ENCODE measurements at regions not wholly inside any gene's neighbourhood (a gene's known extent, or its start where the extent isn't known, plus 50 kb on each side); places are given as distances from the start of the nearest gene placed in this dataset.

DNA sequence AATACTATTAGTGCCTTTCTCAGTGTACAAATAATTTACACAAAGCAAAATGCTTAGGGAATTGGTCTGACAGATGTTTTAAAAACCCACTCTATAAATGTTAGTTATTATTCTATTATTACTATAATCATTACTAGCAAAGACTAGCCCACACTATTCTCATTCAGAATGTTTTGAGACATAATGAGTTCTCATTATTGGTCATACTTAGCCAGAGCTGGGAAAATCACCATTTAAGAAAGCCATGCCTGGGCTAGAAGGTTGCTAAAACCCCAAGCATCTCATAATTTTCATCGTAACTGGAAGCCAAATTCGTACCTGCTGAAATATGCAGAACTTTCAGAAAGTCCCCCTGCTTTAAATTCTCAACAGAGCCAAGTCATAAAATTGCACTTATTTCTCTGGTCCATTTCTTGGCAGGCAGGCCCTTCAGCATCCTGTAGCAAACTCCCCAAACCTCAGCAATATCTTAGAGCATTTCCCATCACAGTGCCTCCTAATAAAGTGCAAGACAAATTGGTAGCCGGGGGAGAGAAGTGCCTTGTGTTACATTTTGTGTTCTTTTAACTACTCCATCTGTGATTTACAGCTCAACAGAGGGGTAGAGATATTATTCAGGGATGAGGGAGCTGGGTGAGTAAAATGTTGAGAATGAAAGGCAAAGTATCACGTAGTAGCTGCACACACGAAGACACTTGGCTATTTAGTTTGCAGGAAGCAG lies 79.8 kb upstream of the ADAMTS18 start:
- TF ChIP-seq, protein P1, sequence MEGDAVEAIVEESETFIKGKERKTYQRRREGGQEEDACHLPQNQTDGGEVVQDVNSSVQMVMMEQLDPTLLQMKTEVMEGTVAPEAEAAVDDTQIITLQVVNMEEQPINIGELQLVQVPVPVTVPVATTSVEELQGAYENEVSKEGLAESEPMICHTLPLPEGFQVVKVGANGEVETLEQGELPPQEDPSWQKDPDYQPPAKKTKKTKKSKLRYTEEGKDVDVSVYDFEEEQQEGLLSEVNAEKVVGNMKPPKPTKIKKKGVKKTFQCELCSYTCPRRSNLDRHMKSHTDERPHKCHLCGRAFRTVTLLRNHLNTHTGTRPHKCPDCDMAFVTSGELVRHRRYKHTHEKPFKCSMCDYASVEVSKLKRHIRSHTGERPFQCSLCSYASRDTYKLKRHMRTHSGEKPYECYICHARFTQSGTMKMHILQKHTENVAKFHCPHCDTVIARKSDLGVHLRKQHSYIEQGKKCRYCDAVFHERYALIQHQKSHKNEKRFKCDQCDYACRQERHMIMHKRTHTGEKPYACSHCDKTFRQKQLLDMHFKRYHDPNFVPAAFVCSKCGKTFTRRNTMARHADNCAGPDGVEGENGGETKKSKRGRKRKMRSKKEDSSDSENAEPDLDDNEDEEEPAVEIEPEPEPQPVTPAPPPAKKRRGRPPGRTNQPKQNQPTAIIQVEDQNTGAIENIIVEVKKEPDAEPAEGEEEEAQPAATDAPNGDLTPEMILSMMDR (IDR thresholded peaks at IDR 0.05) = no peak
- TF ChIP-seq POLR2A (IDR thresholded peaks at IDR 0.05) = no peak
